PC-9 (cell line): ENCODE measurements at regions not wholly inside any gene's neighbourhood (a gene's known extent, or its start where the extent isn't known, plus 50 kb on each side); places are given as distances from the start of the nearest gene placed in this dataset.

Experiments
- BruUV-seq: library from RNA; stranded (reverse); fragments of 400-500 nt; replicated peaks from 2 replicates; lab custom pipeline; 2021; lab: Mats Ljungman, UMichigan
- CTCF ChIA-PET: fragments of 300-600 bp; sonication (Branson Sonifier 250); formaldehyde crosslinking; loops from one replicate; lab custom pipeline; 2022; ENCODE audit warnings: antibody characterized with exemption; lab: Charles Lee
- POLR2A ChIA-PET: fragments of 300-600 bp; sonication (Branson Sonifier 250); formaldehyde crosslinking; loops from one replicate; lab custom pipeline; 2022; ENCODE audit warnings: antibody characterized with exemption; ENCODE audit not compliant: unreplicated experiment; lab: Charles Lee
- DNase-seq, 2 experiments: peaks; one replicate each; pipeline versions ENCODE4 v3.0.0 to v3.0.0-alpha.2; 2015 to 2022; ENCODE audit warnings: mixed read lengths in 1 of 2
- H2AFZ ChIP-seq: fragments of 200-600 bp; sonication (generic); 2 replicates; pipeline ENCODE4 v1.8.1; 2017; ENCODE audit warnings: antibody characterized with exemption
- H3F3A ChIP-seq: fragments of 200-600 bp; sonication (generic); 2 replicates; pipeline ENCODE4 v1.8.1; 2017; ENCODE audit warnings: antibody characterized with exemption, mild to moderate bottlenecking, low read depth; ENCODE audit not compliant: insufficient read depth
- H3K27ac ChIP-seq: fragments of 200-600 bp; sonication (generic); 2 replicates; pipeline ENCODE4 v1.6.1; 2016; ENCODE audit warnings: mixed run types
- H3K27me3 ChIP-seq: fragments of 200-600 bp; sonication (generic); 2 replicates; pipeline ENCODE4 v1.6.1; 2016; ENCODE audit warnings: low read depth, mixed run types; ENCODE audit not compliant: insufficient read depth
- H3K36me3 ChIP-seq: fragments of 200-600 bp; sonication (generic); 2 replicates; pipeline ENCODE4 v1.6.1; 2016; ENCODE audit warnings: low read depth, mixed run types
- H3K4me1 ChIP-seq: fragments of 200-600 bp; sonication (generic); replicated peaks from 2 replicates; pipeline ENCODE4 v1.6.1; 2016; ENCODE audit warnings: mixed run types; ENCODE audit not compliant: insufficient read depth
- H3K4me2 ChIP-seq: fragments of 200-600 bp; sonication (generic); 2 replicates; pipeline ENCODE4 v1.6.1; 2017; ENCODE audit warnings: mixed run types
- H3K4me3 ChIP-seq: fragments of 200-600 bp; sonication (generic); 2 replicates; pipeline ENCODE4 v1.6.1; 2016; ENCODE audit warnings: mixed run types
- H3K79me2 ChIP-seq: fragments of 200-600 bp; sonication (generic); 2 replicates; pipeline ENCODE4 v1.6.1; 2017; ENCODE audit warnings: low read depth, mixed run types
- H3K9me2 ChIP-seq: fragments of 200-600 bp; sonication (generic); 2 replicates; pipeline ENCODE4 v1.8.1; 2017; ENCODE audit warnings: mild to moderate bottlenecking; ENCODE audit not compliant: insufficient read depth
- H3K9me3 ChIP-seq: fragments of 200-600 bp; sonication (generic); 2 replicates; pipeline ENCODE4 v1.8.1; 2016; ENCODE audit warnings: low read depth; ENCODE audit not compliant: insufficient read depth
- H4K20me1 ChIP-seq: fragments of 200-600 bp; sonication (generic); 2 replicates; pipeline ENCODE4 v1.8.1; 2017; ENCODE audit not compliant: insufficient read depth
- CTCF ChIP-seq: fragments of 200-600 bp; sonication (generic); conservative IDR thresholded peaks from 2 replicates; pipeline ENCODE4 v1.6.1; 2017; ENCODE audit warnings: mixed run types, antibody characterized with exemption, mild to moderate bottlenecking, moderate library complexity
- EZH2 ChIP-seq: fragments of 200-600 bp; sonication (generic); IDR thresholded peaks from 2 replicates; pipeline ENCODE4 v1.8.0; 2017; ENCODE audit warnings: antibody characterized with exemption, low read depth
- intact Hi-C: fragments of 100-400 bp; cut with micrococcal nuclease; formaldehyde crosslinking; loops from one replicate; pipeline ENCODE4 v1.10.0; 2022; ENCODE audit not compliant: unreplicated experiment

GRCh38 chr15:29613951-29614382 is 208.3 kb downstream of the TJP1 start:
- H3K4me1 ChIP-seq = no peaks in the 10 kb centered on the region
- no peak overlapping the region for H2AFZ ChIP-seq
- no peaks in the 10 kb centered on the region for H3K9me3 ChIP-seq
- peak in 1 of 2 experiments; percentile 28 for DNase-seq
- no peaks in the 10 kb centered on the region for H3K9me2 ChIP-seq
- POLR2A ChIA-PET = no interaction called here
- peak; percentile 60 for TF ChIP-seq CTCF
- no peak for TF ChIP-seq EZH2
- CTCF ChIA-PET = interaction anchor here (1.1 kb wide), 1 partner anchor 122 kb away, joined by 3 read pairs; no protein-coding TSS in a partner anchor
- H3K79me2 ChIP-seq = no peaks in the 10 kb centered on the region
- H3K27ac ChIP-seq = no peak overlapping the region
- no peak overlapping the region for H3K4me3 ChIP-seq
- H3F3A ChIP-seq = no peaks in the 10 kb centered on the region
- intact Hi-C loops = loop anchor here (1.0 kb wide), 1 partner anchor 461 kb away; no protein-coding TSS in a partner anchor
- no peaks in the 10 kb centered on the region for H4K20me1 ChIP-seq
- no peak overlapping the region for H3K4me2 ChIP-seq
- BruUV-seq = no TSS peak
- no peaks in the 10 kb centered on the region for H3K36me3 ChIP-seq
- H3K27me3 ChIP-seq = peaks cover 33% of the 10 kb centered on the region

- no TSS peak for BruUV-seq
- Histone ChIP-seq H3K36me3 (no peaks in the 10 kb centered on the region), H3K9me3 (no peaks in the 10 kb centered on the region), H3K4me2 (no peak overlapping the region), H3K4me1 (no peaks in the 10 kb centered on the region), H3K27me3 (peaks cover 24% of the 10 kb centered on the region), H3K79me2 (no peaks in the 10 kb centered on the region), H4K20me1 (no peaks in the 10 kb centered on the region), H3K27ac (no peak overlapping the region), H2AFZ (no peak overlapping the region), H3K9me2 (no peaks in the 10 kb centered on the region), H3F3A (no peaks in the 10 kb centered on the region), H3K4me3 (no peak overlapping the region)
- CTCF ChIA-PET = no interaction called here
- TF ChIP-seq EZH2 (no peak), CTCF (no peak)
- intact Hi-C loops = no loop called here
- POLR2A ChIA-PET = no interaction called here
- no peak for DNase-seq
These were observed 209.6 kb downstream of the TJP1 start for GRCh38 chr15:29612701-29613100.

- DNase-seq = no peak
- Histone ChIP-seq H3K36me3 (no peaks in the 10 kb centered on the region), H3K4me1 (no peaks in the 10 kb centered on the region), H4K20me1 (no peaks in the 10 kb centered on the region), H3K27me3 (peaks cover 24% of the 10 kb centered on the region), H3K9me3 (no peaks in the 10 kb centered on the region), H3F3A (no peaks in the 10 kb centered on the region), H3K79me2 (no peaks in the 10 kb centered on the region), H3K27ac (no peak overlapping the region), H3K9me2 (no peaks in the 10 kb centered on the region), H3K4me3 (no peak overlapping the region), H2AFZ (no peak overlapping the region), H3K4me2 (no peak overlapping the region)
- ChIA-PET CTCF (no interaction called here), POLR2A (no interaction called here)
- intact Hi-C loops = no loop called here
- BruUV-seq = no TSS peak
- TF ChIP-seq CTCF (no peak), EZH2 (no peak)
These were observed 210.2 kb downstream of the TJP1 start for GRCh38 chr15:29612096-29612495.
